ENCODE measurements at regions not wholly inside any gene's neighbourhood (a gene's known extent, or its start where the extent isn't known, plus 50 kb on each side); places are given as distances from the start of the nearest gene placed in this dataset.

GRCh38 chr3:76122007-76122406 lies 336.7 kb upstream of the ZNF717 start:
- TF ChIP-seq CTCF (IDR thresholded peaks at IDR 0.05) (no peak), REST (IDR thresholded peaks at IDR 0.05; ENCODE audit: insufficient read depth in 1 of 2, low read depth in 2 of 2, low read length in 1 of 2) (no peak), POLR2AphosphoS5 (IDR thresholded peaks at IDR 0.05; ENCODE audit: low read depth, low read length) (no peak)

Measured in Panc1 (cell line).